Activated CD8-positive, alpha-beta T cell treated with anti-CD3 and anti-CD28 coated beads, Interleukin-2, amount 10 ng/mL, durations not matched to agents 7 days and 5 days (primary cell): ENCODE measurements at regions not wholly inside any gene's neighbourhood (a gene's known extent, or its start where the extent isn't known, plus 50 kb on each side); places are given as distances from the start of the nearest gene placed in this dataset.

Experiments
- ATAC-seq: fragments of 150-1000 bp; cut with Tn5 transposase; one replicate; pipeline ENCODE4 v1.10.0; 2021; ENCODE audit warnings: moderate library complexity
- CTCF ChIA-PET: fragments of 350-600 bp; sonication (Branson Sonifier 250); formaldehyde crosslinking; loops from one replicate; lab custom pipeline; 2021; ENCODE audit warnings: antibody characterized with exemption; lab: Charles Lee
- POLR2A ChIA-PET: fragments of 350-600 bp; sonication (Branson Sonifier 250); formaldehyde crosslinking; loops from one replicate; lab custom pipeline; 2021; ENCODE audit warnings: antibody characterized with exemption; lab: Charles Lee
- DNase-seq: peaks from one replicate; pipeline ENCODE4 v3.0.0-alpha.2; 2020
- H3K27ac Mint-ChIP-seq: one replicate; pipeline ENCODE4 v1.8.0; 2021; ENCODE audit warnings: mild to moderate bottlenecking, mixed read lengths
- H3K27me3 Mint-ChIP-seq: one replicate; pipeline ENCODE4 v1.8.0; 2021; ENCODE audit warnings: low read depth, mixed read lengths
- H3K36me3 Mint-ChIP-seq: one replicate; pipeline ENCODE4 v1.8.0; 2021; ENCODE audit warnings: low read depth, mixed read lengths
- H3K4me1 Mint-ChIP-seq: one replicate; pipeline ENCODE4 v1.8.0; 2021; ENCODE audit warnings: low read depth, mixed read lengths
- H3K4me3 Mint-ChIP-seq: one replicate; pipeline ENCODE4 v1.8.0; 2021; ENCODE audit warnings: mild to moderate bottlenecking, mixed read lengths
- H3K9me3 Mint-ChIP-seq: one replicate; pipeline ENCODE4 v1.8.0; 2022; ENCODE audit warnings: mixed read lengths; ENCODE audit not compliant: insufficient read depth

DNA sequence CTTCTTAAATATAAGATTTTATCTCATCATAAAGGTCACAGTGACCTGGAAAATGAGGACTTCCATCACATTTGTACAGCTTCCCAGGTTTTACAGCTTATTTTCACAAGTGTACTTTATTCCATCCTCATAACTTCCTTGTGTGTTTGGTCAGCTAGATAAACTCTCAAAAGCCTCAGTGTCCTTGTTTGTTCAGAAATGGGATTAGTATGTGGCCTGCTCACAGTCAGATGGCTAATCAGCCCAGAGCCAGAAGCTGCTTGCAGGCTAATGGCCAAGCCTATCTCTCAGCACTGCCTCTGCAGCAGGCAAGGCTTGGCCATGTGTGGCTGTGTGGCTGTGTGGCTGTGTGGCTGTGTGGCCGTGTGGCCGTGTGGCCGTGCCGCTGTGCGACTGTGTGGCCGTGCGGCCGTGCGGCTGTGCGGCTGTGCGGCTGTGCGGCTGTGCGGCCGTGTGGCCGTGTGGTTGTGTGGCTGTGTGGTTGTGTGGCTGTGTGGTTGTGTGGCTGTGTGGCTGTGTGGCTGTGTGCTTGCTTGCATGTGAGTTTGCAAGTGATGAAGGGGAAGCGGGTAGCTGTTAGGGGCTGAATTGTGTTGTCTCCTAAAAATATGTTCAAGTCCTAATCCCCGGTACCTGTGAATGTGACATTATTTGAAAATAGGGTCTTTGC, 233.0 kb upstream of the TNP1 start:
- no peak for ATAC-seq
- H3K27ac Mint-ChIP-seq: no peak overlapping the region
- H3K36me3 Mint-ChIP-seq: no peaks in the 10 kb centered on the region
- CTCF ChIA-PET: no interaction called here
- peaks cover 6% of the 10 kb centered on the region for H3K27me3 Mint-ChIP-seq
- H3K9me3 Mint-ChIP-seq: no peaks in the 10 kb centered on the region
- no peak for DNase-seq
- POLR2A ChIA-PET: interaction anchor here (0.7 kb wide), 1 partner anchor 439 kb away, joined by 3 read pairs; no protein-coding TSS in a partner anchor
- H3K4me1 Mint-ChIP-seq: peaks cover 33% of the 10 kb centered on the region
- H3K4me3 Mint-ChIP-seq: no peak overlapping the region

DNA sequence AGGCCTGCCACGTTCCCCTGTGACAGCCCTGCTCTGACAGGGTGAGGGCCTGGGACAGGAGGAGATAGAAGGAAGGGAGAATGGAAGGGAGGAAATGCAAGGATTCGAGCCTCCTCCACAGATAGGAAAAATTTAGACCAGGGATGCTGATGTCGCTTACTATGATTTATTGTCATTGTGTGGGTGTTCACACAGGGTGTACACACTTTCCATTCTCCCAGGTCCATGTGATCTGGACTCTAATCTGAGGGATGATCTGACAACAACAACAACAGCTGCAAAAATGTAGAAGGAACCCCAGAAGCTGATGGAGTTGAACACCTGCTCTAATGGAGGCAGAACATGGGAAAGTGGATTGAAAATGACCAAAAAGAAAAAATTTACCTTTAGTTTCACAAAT, 231.7 kb upstream of the TNP1 start:
- H3K27ac Mint-ChIP-seq: no peak overlapping the region
- no peak overlapping the region for H3K4me3 Mint-ChIP-seq
- H3K27me3 Mint-ChIP-seq: peaks cover 5% of the 10 kb centered on the region
- DNase-seq: no peak
- ChIA-PET POLR2A (no interaction called here), CTCF (no interaction called here)
- no peaks in the 10 kb centered on the region for H3K36me3 Mint-ChIP-seq
- H3K9me3 Mint-ChIP-seq: no peaks in the 10 kb centered on the region
- H3K4me1 Mint-ChIP-seq: peaks cover 46% of the 10 kb centered on the region
- no peak for ATAC-seq

DNA sequence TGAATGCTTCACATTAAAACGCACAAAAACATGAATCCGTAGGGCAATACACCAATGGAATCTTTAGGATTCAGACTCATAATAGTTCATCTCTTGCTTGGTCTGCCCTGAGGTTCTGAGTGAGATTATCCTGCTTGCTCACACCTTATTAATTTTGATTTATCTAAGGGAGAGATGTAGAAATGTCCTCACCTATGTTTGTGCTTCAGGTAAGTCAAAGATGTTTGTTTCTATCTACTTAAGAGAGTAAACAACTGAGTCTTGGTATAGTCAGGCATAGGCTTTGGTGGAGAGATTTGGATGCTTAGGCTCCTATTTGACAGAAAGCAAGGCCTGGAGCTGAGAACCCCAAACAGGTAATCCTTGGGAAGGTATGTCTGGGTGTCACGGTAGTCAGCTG, 231.0 kb upstream of the TNP1 start:
- Mint-ChIP-seq H3K9me3 (no peaks in the 10 kb centered on the region), H3K4me1 (peaks cover 50% of the 10 kb centered on the region), H3K36me3 (no peaks in the 10 kb centered on the region), H3K27ac (no peak overlapping the region), H3K27me3 (peaks cover 2% of the 10 kb centered on the region), H3K4me3 (no peak overlapping the region)
- ChIA-PET POLR2A (no interaction called here), CTCF (no interaction called here)
- DNase-seq (no peak), ATAC-seq (no peak)

DNA sequence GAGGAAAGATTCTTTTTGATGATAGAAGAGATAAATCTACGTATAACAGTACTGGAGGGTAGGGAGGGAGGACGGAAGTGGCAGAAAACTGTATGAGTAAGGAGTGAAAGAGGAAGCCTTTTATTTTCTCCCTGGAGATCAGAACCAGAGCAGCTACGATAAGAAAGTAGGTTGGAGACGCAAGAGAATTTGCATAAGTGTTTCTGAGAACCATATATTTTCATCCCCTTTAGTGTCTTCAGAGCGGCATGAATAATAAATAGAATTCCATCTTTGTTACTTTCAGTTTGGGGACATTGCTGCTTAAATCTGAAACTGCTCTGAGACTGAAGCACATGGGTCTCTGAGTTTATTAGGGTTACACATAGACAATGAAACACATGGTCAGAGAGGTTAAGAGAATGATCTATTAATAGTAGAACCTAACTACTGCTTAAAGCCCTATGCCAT, 230.2 kb upstream of the TNP1 start:
- Mint-ChIP-seq H3K27ac (peak overlapping the region; percentile 67), H3K4me1 (peaks cover 45% of the 10 kb centered on the region), H3K27me3 (peaks cover 1% of the 10 kb centered on the region), H3K36me3 (no peaks in the 10 kb centered on the region), H3K9me3 (no peaks in the 10 kb centered on the region), H3K4me3 (peak overlapping the region; percentile 47)
- CTCF ChIA-PET: no interaction called here
- POLR2A ChIA-PET: no interaction called here
- peak; percentile 37 for DNase-seq
- ATAC-seq: peak; percentile 82

DNA sequence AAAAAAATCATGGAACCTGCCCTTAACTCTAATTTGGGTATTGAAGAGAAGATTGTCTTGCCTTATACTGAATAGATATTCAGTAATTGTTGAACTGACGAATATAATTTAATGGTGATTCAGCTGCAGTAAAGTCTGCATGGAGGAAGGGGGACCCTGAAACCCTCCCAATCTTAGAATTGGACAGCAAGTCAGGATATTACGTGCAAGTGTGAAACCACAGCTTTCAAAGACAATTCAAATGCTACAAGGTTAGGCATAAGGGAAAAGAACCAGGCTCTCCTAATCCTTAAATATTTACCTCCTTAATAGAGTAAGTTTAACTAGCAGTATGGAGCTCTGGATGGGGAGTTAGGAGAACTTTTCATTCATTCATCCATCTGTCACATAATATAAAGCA, 226.9 kb upstream of the TNP1 start:
- ChIA-PET POLR2A (no interaction called here), CTCF (interaction anchor here (1.2 to 2.2 kb wide), 3 partner anchors 11 to 56 kb away, joined by 3 to 6 read pairs (median 3); no protein-coding TSS in a partner anchor)
- DNase-seq (no peak), ATAC-seq (no peak)
- H3K4me3 Mint-ChIP-seq: no peak overlapping the region
- no peaks in the 10 kb centered on the region for H3K36me3 Mint-ChIP-seq
- H3K4me1 Mint-ChIP-seq: peaks cover 42% of the 10 kb centered on the region
- H3K27me3 Mint-ChIP-seq: peaks cover 5% of the 10 kb centered on the region
- H3K9me3 Mint-ChIP-seq: no peaks in the 10 kb centered on the region
- no peak overlapping the region for H3K27ac Mint-ChIP-seq

DNA sequence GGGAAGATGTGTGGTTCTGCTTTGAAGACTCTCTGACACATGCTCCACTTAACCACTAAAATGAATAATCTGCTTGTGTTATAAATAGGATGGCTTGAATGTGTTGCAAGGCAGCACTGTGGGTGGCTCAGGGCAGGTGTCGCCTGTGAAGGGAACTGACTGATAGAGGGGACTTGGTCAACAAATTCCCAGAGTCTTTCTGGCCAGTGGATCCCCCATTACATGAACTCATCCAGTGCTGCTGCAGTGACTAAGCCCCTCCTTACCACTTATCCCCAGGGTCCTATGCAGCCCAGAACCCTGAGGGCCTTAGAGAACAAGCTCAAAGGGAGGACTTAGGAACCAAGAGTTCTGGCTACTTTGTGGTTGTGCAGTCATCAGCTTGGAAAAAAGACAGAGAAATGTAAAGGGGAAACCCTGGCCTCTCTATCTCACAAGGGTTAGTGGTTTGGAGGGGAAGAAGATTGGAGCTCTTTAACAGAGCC, 226.2 kb upstream of the TNP1 start:
- Mint-ChIP-seq H3K36me3 (no peaks in the 10 kb centered on the region), H3K4me1 (peaks cover 42% of the 10 kb centered on the region), H3K9me3 (no peaks in the 10 kb centered on the region), H3K27me3 (peaks cover 5% of the 10 kb centered on the region), H3K4me3 (no peak overlapping the region), H3K27ac (no peak overlapping the region)
- CTCF ChIA-PET: interaction anchor here (1.2 to 2.2 kb wide), 3 partner anchors 12 to 56 kb away, joined by 3 to 6 read pairs (median 3); no protein-coding TSS in a partner anchor
- no peak for ATAC-seq
- POLR2A ChIA-PET: no interaction called here
- no peak for DNase-seq

DNA sequence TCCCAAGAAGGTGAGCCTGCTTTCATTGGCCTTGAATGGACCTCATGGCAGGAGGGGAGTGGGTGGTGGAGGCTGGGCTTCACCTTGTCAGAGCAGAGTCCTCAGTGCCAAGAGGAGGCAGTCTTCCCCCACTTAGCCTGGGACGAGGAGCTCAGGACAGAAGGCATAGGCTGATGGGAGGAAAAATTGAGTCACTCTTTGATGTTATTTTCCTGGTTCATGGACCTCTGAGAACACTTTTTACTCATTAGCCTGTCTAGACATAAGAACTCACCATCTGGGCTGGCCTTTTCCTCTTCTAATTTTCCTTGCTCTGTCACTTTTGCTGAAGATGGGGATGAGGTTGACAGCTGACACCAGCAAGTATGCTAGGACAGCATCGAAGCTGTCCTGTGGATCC, 225.7 kb upstream of the TNP1 start:
- ChIA-PET POLR2A (no interaction called here), CTCF (interaction anchor here (1.2 kb wide), 1 partner anchor 57 kb away, joined by 3 read pairs; no protein-coding TSS in a partner anchor)
- Mint-ChIP-seq H3K9me3 (no peaks in the 10 kb centered on the region), H3K4me1 (peaks cover 42% of the 10 kb centered on the region), H3K4me3 (no peak overlapping the region), H3K36me3 (no peaks in the 10 kb centered on the region), H3K27me3 (peaks cover 5% of the 10 kb centered on the region), H3K27ac (no peak overlapping the region)
- no peak for ATAC-seq
- DNase-seq: no peak

DNA sequence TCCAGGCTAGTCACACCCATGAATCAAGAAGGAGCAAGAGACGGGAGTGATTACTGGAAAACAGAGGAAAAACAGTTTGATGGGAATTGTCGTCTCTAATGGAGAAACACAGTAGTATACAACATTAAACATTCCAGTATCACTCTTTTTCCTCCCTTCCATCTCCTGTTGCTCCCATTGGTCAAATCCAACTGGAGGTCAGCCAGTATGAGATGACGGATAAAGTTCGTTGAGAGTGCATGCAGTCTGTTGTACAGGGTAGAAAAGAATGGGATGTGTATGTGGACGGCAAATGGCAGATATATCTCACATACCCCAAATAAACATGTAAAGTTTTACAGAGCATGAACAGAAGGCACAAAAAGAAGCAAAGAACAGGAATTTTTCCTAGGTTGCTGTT, 221.9 kb upstream of the TNP1 start:
- POLR2A ChIA-PET: no interaction called here
- CTCF ChIA-PET: no interaction called here
- no peaks in the 10 kb centered on the region for H3K36me3 Mint-ChIP-seq
- no peak overlapping the region for H3K27ac Mint-ChIP-seq
- no peaks in the 10 kb centered on the region for H3K9me3 Mint-ChIP-seq
- peaks cover 11% of the 10 kb centered on the region for H3K4me1 Mint-ChIP-seq
- ATAC-seq (no peak), DNase-seq (no peak)
- no peak overlapping the region for H3K4me3 Mint-ChIP-seq
- peaks cover 5% of the 10 kb centered on the region for H3K27me3 Mint-ChIP-seq

DNA sequence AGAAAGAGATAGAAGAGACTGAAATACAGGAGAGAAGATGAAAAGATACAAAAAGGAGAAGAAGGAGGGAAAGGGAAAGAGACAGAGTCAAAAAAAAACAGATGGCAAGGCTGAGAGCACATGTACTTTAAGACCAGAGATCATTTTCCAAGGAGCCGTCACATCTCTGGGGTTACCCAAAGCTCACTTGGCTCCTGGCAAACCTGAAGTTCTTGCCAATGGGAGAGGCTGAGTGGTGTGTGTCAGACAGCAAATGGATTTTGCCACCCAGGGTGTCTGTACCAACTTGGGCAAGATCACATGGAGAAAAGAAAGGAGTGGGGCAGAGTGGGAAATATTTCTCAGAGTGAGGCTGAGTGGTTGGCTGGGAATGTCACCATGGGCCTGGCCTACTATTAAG, 219.3 kb upstream of the TNP1 start:
- H3K4me3 Mint-ChIP-seq: no peak overlapping the region
- H3K9me3 Mint-ChIP-seq: no peaks in the 10 kb centered on the region
- peaks cover 5% of the 10 kb centered on the region for H3K27me3 Mint-ChIP-seq
- no peaks in the 10 kb centered on the region for H3K36me3 Mint-ChIP-seq
- DNase-seq (no peak), ATAC-seq (no peak)
- no peaks in the 10 kb centered on the region for H3K4me1 Mint-ChIP-seq
- H3K27ac Mint-ChIP-seq: no peak overlapping the region
- CTCF ChIA-PET: no interaction called here
- POLR2A ChIA-PET: interaction anchor here (0.8 kb wide), 1 partner anchor 336 kb away, joined by 3 read pairs; no protein-coding TSS in a partner anchor

DNA sequence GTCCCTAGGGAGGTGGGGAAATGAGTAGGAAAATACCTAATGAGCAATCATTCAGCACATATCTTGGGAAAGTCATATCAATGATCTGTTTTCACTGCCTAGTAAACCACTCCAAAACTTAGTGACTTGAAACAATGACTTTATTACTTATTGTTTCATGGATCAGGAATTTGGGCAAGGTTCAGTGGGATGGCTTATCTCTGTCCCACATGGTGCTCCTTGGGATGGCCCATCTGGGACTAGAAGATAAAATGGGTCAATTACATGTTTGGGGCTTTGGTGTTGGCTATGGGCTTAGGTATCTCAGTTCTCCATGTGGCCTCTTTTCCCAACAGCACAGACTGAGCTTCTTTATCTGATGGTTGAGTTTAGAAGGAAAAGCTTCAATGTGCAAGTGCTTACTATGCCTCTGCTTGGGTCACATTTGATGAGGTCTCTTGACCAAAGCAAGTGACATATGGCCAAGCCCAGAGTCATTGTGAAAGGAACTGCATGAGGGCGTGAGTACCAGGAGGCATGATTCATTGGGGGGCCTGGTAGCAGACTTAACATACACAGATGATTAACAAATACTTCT, 218.1 kb upstream of the TNP1 start:
- ChIA-PET POLR2A (no interaction called here), CTCF (no interaction called here)
- DNase-seq (no peak), ATAC-seq (no peak)
- Mint-ChIP-seq H3K9me3 (no peaks in the 10 kb centered on the region), H3K27me3 (peaks cover 3% of the 10 kb centered on the region), H3K4me3 (no peak overlapping the region), H3K27ac (no peak overlapping the region), H3K36me3 (no peaks in the 10 kb centered on the region), H3K4me1 (no peaks in the 10 kb centered on the region)

DNA sequence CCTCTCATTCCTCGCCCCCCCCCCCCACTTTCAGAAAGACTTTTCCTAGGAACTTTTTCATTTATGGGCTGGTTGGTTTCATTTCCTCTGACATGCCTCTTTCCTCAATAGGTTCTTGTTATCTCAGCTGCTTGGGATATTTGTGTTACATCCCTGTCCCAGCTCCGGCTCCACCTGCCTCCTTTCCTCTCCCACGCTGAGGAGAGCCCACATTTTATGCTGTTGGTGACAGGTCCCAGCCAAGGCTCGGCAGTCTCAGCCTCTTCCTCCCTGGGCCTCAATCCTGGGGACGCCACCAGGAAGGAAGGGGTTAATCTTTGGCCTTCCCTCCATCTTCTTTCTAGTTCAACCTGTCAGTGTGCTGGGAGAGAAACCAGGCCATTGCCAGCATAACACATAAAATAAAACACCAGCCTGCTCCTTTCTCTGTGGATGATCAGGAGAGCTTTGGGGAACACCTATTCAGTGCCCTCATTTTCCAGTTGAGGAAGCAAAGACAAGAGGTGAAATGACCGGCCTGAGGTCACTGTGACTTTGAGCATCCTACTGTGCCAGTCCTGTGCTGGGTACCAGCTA, 216.9 kb upstream of the TNP1 start:
- ChIA-PET CTCF (no interaction called here), POLR2A (no interaction called here)
- Mint-ChIP-seq H3K27ac (no peak overlapping the region), H3K36me3 (no peaks in the 10 kb centered on the region), H3K4me3 (no peak overlapping the region), H3K9me3 (no peaks in the 10 kb centered on the region), H3K4me1 (no peaks in the 10 kb centered on the region), H3K27me3 (no peaks in the 10 kb centered on the region)
- no peak for DNase-seq
- no peak for ATAC-seq

DNA sequence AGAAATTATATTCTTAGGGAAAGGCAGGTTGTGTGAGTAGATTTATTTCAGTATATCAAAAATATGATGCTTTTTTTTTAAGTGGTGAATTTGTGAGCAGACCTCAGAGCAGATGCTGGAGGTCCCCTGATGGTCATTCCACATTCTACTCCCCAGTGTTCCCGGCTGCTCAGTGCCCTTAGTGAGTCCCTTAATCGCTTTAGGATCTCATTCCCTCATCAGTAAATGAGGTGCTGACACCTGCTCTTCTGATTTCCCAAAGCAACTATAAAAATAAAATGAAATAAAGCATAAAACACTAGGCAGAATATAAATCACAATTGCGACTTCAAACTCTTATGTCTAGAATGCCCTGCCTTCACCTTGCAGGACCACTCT, 216.2 kb upstream of the TNP1 start:
- Mint-ChIP-seq H3K4me3 (no peak overlapping the region), H3K36me3 (no peaks in the 10 kb centered on the region), H3K4me1 (no peaks in the 10 kb centered on the region), H3K27ac (no peak overlapping the region), H3K27me3 (no peaks in the 10 kb centered on the region), H3K9me3 (no peaks in the 10 kb centered on the region)
- ATAC-seq (no peak), DNase-seq (no peak)
- ChIA-PET POLR2A (no interaction called here), CTCF (no interaction called here)
